ENCODE measurements at regions not wholly inside any gene's neighbourhood (a gene's known extent, or its start where the extent isn't known, plus 50 kb on each side); places are given as distances from the start of the nearest gene placed in this dataset.
"Not testable (repeated sequence)": the region's sequence is repeated elsewhere in the genome, so short reads cannot be mapped to it uniquely, and the experiment has no call there.

- H3K27ac Mint-ChIP-seq, H3K4me1 Mint-ChIP-seq, H3K4me3 Mint-ChIP-seq, H3K36me3 Mint-ChIP-seq, H3K9me3 Mint-ChIP-seq: not testable (repeated sequence)
- peaks cover 29% of the 10 kb centered on the region for H3K27me3 Mint-ChIP-seq
Observed at GRCh38 chr6:28831683-28832082, 92.1 kb downstream of the TRIM27 start.

- H3K27ac Mint-ChIP-seq, H3K4me3 Mint-ChIP-seq, H3K36me3 Mint-ChIP-seq: not testable (repeated sequence)
- Mint-ChIP-seq H3K9me3 (peaks cover 0 to 10% (median 6%) of the 10 kb centered on the region in 3 donors), H3K4me1 (peaks cover 7 to 22% (median 13%) of the 10 kb centered on the region in 3 donors), H3K27me3 (peaks cover 16% of the 10 kb centered on the region)
Observed at GRCh38 chr6:28836703-28837102, 87.1 kb downstream of the TRIM27 start.

GRCh38 chr6:28838289-28838633, 85.5 kb downstream of the TRIM27 start:
- peaks cover 0 to 10% (median 6%) of the 10 kb centered on the region in 3 donors for H3K9me3 Mint-ChIP-seq
- peaks cover 20% of the 10 kb centered on the region for H3K27me3 Mint-ChIP-seq
- H3K4me3 Mint-ChIP-seq = peak overlapping the region; percentile 75 to 97 (median 94)
- H3K4me1 Mint-ChIP-seq = peaks cover 7 to 22% (median 13%) of the 10 kb centered on the region in 3 donors
- H3K36me3 Mint-ChIP-seq = peaks cover 3% of the 10 kb centered on the region
- H3K27ac Mint-ChIP-seq = peak overlapping the region; percentile 72 to 99 (median 96)

GRCh38 chr6:28838634-28839442, 84.9 kb downstream of the TRIM27 start:
- H3K27me3 Mint-ChIP-seq = peaks cover 20% of the 10 kb centered on the region

GRCh38 chr6:28839443-28840120, 84.2 kb downstream of the TRIM27 start:
- H3K36me3 Mint-ChIP-seq = peaks cover 3% of the 10 kb centered on the region
- peaks cover 0 to 10% (median 3%) of the 10 kb centered on the region in 3 donors for H3K9me3 Mint-ChIP-seq
- peak overlapping the region; percentile 75 to 97 (median 94) for H3K4me3 Mint-ChIP-seq
- peaks cover 7 to 22% (median 13%) of the 10 kb centered on the region in 3 donors for H3K4me1 Mint-ChIP-seq
- H3K27ac Mint-ChIP-seq = peak overlapping the region in 1 of 3 donors; percentile 72
- peaks cover 20% of the 10 kb centered on the region for H3K27me3 Mint-ChIP-seq

More at GRCh38 chr6:28838634-28839442, 84.9 kb downstream of the TRIM27 start:
- H3K9me3 Mint-ChIP-seq = peaks cover 0 to 10% (median 6%) of the 10 kb centered on the region in 3 donors
- peaks cover 3% of the 10 kb centered on the region for H3K36me3 Mint-ChIP-seq
- peak overlapping the region; percentile 75 to 97 (median 94) for H3K4me3 Mint-ChIP-seq
- peaks cover 7 to 22% (median 13%) of the 10 kb centered on the region in 3 donors for H3K4me1 Mint-ChIP-seq
- H3K27ac Mint-ChIP-seq = peak overlapping the region; percentile 72 to 99 (median 96)

- H3K27ac Mint-ChIP-seq = no peak overlapping the region
- H3K4me1 Mint-ChIP-seq = peaks cover 7 to 22% (median 13%) of the 10 kb centered on the region in 3 donors
- peaks cover 0 to 10% (median 3%) of the 10 kb centered on the region in 3 donors for H3K9me3 Mint-ChIP-seq
- no peak overlapping the region for H3K4me3 Mint-ChIP-seq
- peaks cover 3% of the 10 kb centered on the region for H3K36me3 Mint-ChIP-seq
- peaks cover 29% of the 10 kb centered on the region for H3K27me3 Mint-ChIP-seq
Observed at GRCh38 chr6:28841290-28841689, 82.5 kb downstream of the TRIM27 start.

GRCh38 chr6:28848756-28849155, 75.0 kb downstream of the TRIM27 start:
- H3K4me1 Mint-ChIP-seq, H3K36me3 Mint-ChIP-seq, H3K9me3 Mint-ChIP-seq, H3K27ac Mint-ChIP-seq, H3K4me3 Mint-ChIP-seq: not testable (repeated sequence)
- peaks cover 36% of the 10 kb centered on the region for H3K27me3 Mint-ChIP-seq

Data from IgD-negative memory B cell (primary cell).